Heart right ventricle (tissue), 16 donors: ENCODE measurements at regions not wholly inside any gene's neighbourhood (a gene's known extent, or its start where the extent isn't known, plus 50 kb on each side); places are given as distances from the start of the nearest gene placed in this dataset.

Source experiments
- ATAC-seq, 8 donors: fragments of 200-7000 bp; cut with Tn5 transposase; one replicate each; pipeline ENCODE4 v1.9.1; 2020; ENCODE audit warnings: mild to moderate bottlenecking in 8 of 8, moderate library complexity in 8 of 8, moderate number of reproducible peaks in 1 of 8
- DNase-seq, 2 donors: peaks; one replicate each; pipeline ENCODE4 v3.0.0-alpha.2; 2020
- H3K27ac ChIP-seq, 10 donors: fragments of 200-600 bp; sonication (generic) in 2 of 10; one replicate each; pipeline versions ENCODE4 v1.5.0 to v1.8.0; 2020 to 2022; ENCODE audit warnings: mild to moderate bottlenecking in 3 of 10
- H3K27me3 ChIP-seq, 7 donors: fragments of 200-600 bp; one replicate each; pipeline ENCODE4 v1.8.0; 2021 to 2022; ENCODE audit warnings: mild to moderate bottlenecking in 2 of 7
- H3K36me3 ChIP-seq, 9 donors: fragments of 200-600 bp; sonication (generic) in 1 of 9; one replicate each; pipeline versions ENCODE4 v1.5.0 to v1.8.0; 2020 to 2022; ENCODE audit warnings: mild to moderate bottlenecking in 2 of 9
- H3K4me1 ChIP-seq, 9 donors: fragments of 200-600 bp; sonication (generic) in 1 of 9; one replicate each; pipeline versions ENCODE4 v1.5.0 to v1.8.0; 2020 to 2022; ENCODE audit warnings: mild to moderate bottlenecking in 4 of 9
- H3K4me3 ChIP-seq, 10 donors: fragments of 200-600 bp; sonication (generic) in 2 of 10; one replicate each; pipeline versions ENCODE4 v1.5.0 to v1.8.0; 2020 to 2022; ENCODE audit warnings: mild to moderate bottlenecking in 7 of 10, moderate library complexity in 2 of 10
- H3K9me3 ChIP-seq, 11 donors: fragments of 200-600 bp in 10 of 11; sonication (generic) in 2 of 11; one replicate each; pipeline versions ENCODE4 v1.5.0 to v1.8.0; 2013 to 2022; ENCODE audit warnings: mild to moderate bottlenecking in 2 of 11, control low read depth in 1 of 11, moderate library complexity in 1 of 11
- WGBS, 2 donors: extraction: QIAGEN DNeasy Blood & Tissue Kit; methylation state at CpG; one replicate each; pipeline ENCODE4 v1.1.7; 2013; ENCODE audit warnings: inconsistent platforms in 1 of 2; 5-methylcytosine and 5-hydroxymethylcytosine counted together
- intact Hi-C, 10 donors: fragments of 100-400 bp; cut with DNase I; formaldehyde crosslinking; loops; one replicate each; pipeline versions ENCODE4 v1.11.1 to v1.14.2; 2022
- TF ChIP-seq, protein P1 (sequence below), 9 donors: fragments of 200-600 bp; sonication (generic) in 2 of 9; IDR thresholded peaks; one replicate each; pipeline versions ENCODE4 v1.5.0 to v1.8.0; 2021 to 2022; ENCODE audit warnings: antibody characterized with exemption in 9 of 9, mild to moderate bottlenecking in 5 of 9, moderate library complexity in 1 of 9
- donor health status: Arrhythmogenic right ventricular cardiomyopathy.
- donor health status: ischemic (EF 13 %, LVEDD 7.1; RV severe dilation, severe dysfunction).
- donor health status: healthy with polysubstance abuse.
- donor health status: DM: no; HTN: yes; CAD: no.
- donor health status: DM: no; HTN: no; CAD: no.
- donor health status: ischemic (EF 25% LVEDD 6.9; RV normal size, moderate dysfunction).
- donor health status: ischemic (EF 25% LVEDD 5.7; RV mildly dilated, moderate dysfunction).
- donor health status: healthy.
- donor health status: DM: yes; HTN: yes; CAD: no.
- donor health status: Ischemic cardiomyopathy.
- donor health status: ischemic (EF 35%, LVEDD 5.7; RV mildly dilated, moderate dysfunction).
- donor health status: nonischemic (EF 11% LVEDD 7.7; RV severe dilation, severe dysfunction).
- donor health status: DM: yes; HTN: yes; CAD: no.
- donor health status: PGD.
- donor health status: ischemic (EF 29% LVEDD 5.4; RV normal size, mild dysfunction).
- donor health status: nonischemic (EF 23%, LVEDD 6.1; RV moderate dilation, normal function).

GRCh38 chr14:98249057-98249456, 1022.9 kb downstream of the BCL11B start:
- no peaks in the 10 kb centered on the region for H3K4me1 ChIP-seq
- intact Hi-C loops, result no loop called here
- no peak overlapping the region for H3K27ac ChIP-seq
- H3K4me3 ChIP-seq, result no peak overlapping the region
- DNase-seq (no peak), ATAC-seq (no peak)
- H3K27me3 ChIP-seq, result peaks cover 0 to 17% (median 0%) of the 10 kb centered on the region in 7 donors
- H3K9me3 ChIP-seq, result no peaks in the 10 kb centered on the region
- 69 to 75% methylated on average over 6 of the region's 6 CpGs for WGBS, 2 donors
- no peaks in the 10 kb centered on the region for H3K36me3 ChIP-seq
- TF ChIP-seq, protein P1, sequence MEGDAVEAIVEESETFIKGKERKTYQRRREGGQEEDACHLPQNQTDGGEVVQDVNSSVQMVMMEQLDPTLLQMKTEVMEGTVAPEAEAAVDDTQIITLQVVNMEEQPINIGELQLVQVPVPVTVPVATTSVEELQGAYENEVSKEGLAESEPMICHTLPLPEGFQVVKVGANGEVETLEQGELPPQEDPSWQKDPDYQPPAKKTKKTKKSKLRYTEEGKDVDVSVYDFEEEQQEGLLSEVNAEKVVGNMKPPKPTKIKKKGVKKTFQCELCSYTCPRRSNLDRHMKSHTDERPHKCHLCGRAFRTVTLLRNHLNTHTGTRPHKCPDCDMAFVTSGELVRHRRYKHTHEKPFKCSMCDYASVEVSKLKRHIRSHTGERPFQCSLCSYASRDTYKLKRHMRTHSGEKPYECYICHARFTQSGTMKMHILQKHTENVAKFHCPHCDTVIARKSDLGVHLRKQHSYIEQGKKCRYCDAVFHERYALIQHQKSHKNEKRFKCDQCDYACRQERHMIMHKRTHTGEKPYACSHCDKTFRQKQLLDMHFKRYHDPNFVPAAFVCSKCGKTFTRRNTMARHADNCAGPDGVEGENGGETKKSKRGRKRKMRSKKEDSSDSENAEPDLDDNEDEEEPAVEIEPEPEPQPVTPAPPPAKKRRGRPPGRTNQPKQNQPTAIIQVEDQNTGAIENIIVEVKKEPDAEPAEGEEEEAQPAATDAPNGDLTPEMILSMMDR (IDR thresholded peaks at IDR 0.05), result no peak

DNA sequence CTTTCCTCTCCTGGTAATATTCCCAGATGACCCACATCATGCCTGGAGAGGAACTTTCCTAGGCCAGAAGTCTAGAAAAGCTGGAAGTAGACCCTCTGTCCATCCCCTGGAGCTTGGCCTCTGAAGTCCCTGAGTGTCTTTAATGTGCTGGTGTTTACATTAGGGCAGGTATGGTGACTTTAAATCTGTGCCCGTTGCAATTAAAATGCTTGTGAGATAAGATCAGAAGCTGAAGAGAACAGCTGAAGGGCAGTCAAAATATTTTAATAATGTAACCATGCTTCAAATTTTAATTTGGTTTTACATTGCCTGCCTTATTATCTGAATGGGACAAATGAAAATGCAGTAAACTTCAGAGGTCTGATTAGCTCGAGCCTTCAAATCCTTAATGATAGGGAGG, 1022.5 kb downstream of the BCL11B start:
- WGBS, 2 donors, result 40 to 41% methylated on average over 2 of the region's 2 CpGs
- Histone ChIP-seq H3K4me3 (no peak overlapping the region), H3K27ac (no peak overlapping the region), H3K9me3 (no peaks in the 10 kb centered on the region), H3K4me1 (no peaks in the 10 kb centered on the region), H3K27me3 (peaks cover 0 to 14% (median 0%) of the 10 kb centered on the region in 7 donors), H3K36me3 (no peaks in the 10 kb centered on the region)
- TF ChIP-seq, protein P1 (IDR thresholded peaks at IDR 0.05), result no peak
- no peak for ATAC-seq
- DNase-seq, result no peak
- intact Hi-C loops, result no loop called here

GRCh38 chr14:98252820-98253219, 1019.2 kb downstream of the BCL11B start:
- peaks cover 0 to 16% (median 0%) of the 10 kb centered on the region in 7 donors for H3K27me3 ChIP-seq
- intact Hi-C loops, result no loop called here
- H3K27ac ChIP-seq, result no peak overlapping the region
- H3K36me3 ChIP-seq, result no peaks in the 10 kb centered on the region
- H3K4me3 ChIP-seq, result no peak overlapping the region
- TF ChIP-seq, protein P1 (IDR thresholded peaks at IDR 0.05), result no peak
- 42 to 64% methylated on average over 1 of the region's 1 CpG for WGBS, 2 donors
- peaks cover 0 to under 1% (median 0%) of the 10 kb centered on the region in 11 donors for H3K9me3 ChIP-seq
- no peak for DNase-seq
- no peak for ATAC-seq
- H3K4me1 ChIP-seq, result no peaks in the 10 kb centered on the region

GRCh38 chr14:98259881-98260280, 1012.1 kb downstream of the BCL11B start:
- TF ChIP-seq, protein P1 (IDR thresholded peaks at IDR 0.05), result no peak
- no peaks in the 10 kb centered on the region for H3K4me1 ChIP-seq
- H3K27ac ChIP-seq, result no peak overlapping the region
- DNase-seq (no peak), ATAC-seq (no peak)
- no peaks in the 10 kb centered on the region for H3K36me3 ChIP-seq
- H3K4me3 ChIP-seq, result no peak overlapping the region
- intact Hi-C loops, result no loop called here
- WGBS, 2 donors, result 69 to 80% methylated on average over 4 of the region's 4 CpGs
- H3K27me3 ChIP-seq, result peaks cover 0 to 10% (median 0%) of the 10 kb centered on the region in 7 donors
- H3K9me3 ChIP-seq, result peaks cover 0 to 7% (median 0%) of the 10 kb centered on the region in 11 donors
